Rectal smooth muscle tissue (tissue), 1 donor: ENCODE measurements at regions not wholly inside any gene's neighbourhood (a gene's known extent, or its start where the extent isn't known, plus 50 kb on each side); places are given as distances from the start of the nearest gene placed in this dataset.

Experiments
- H3K27ac ChIP-seq: one replicate; pipeline ENCODE4 v1.7.0; 2013; ENCODE audit warnings: low read depth, low read length, inconsistent platforms
- H3K27me3 ChIP-seq: one replicate; pipeline ENCODE4 v1.7.0; 2013; ENCODE audit warnings: low read length; ENCODE audit not compliant: control insufficient read depth, insufficient read depth
- H3K36me3 ChIP-seq: one replicate; pipeline ENCODE4 v1.7.0; 2013; ENCODE audit warnings: low read length; ENCODE audit not compliant: control insufficient read depth, insufficient read depth
- H3K4me1 ChIP-seq: one replicate; pipeline ENCODE4 v1.7.0; 2013; ENCODE audit warnings: low read length; ENCODE audit not compliant: control insufficient read depth, insufficient read depth
- H3K4me3 ChIP-seq: one replicate; pipeline ENCODE4 v1.7.0; 2013; ENCODE audit warnings: low read length
- H3K9ac ChIP-seq: one replicate; pipeline ENCODE4 v1.7.0; 2013; ENCODE audit warnings: low read length

GRCh38 chr1:80272495-80272894, 1266.0 kb upstream of the ADGRL4 start:
- Histone ChIP-seq H3K27me3 (no peaks in the 10 kb centered on the region), H3K36me3 (no peaks in the 10 kb centered on the region), H3K9ac (no peak overlapping the region), H3K4me1 (no peaks in the 10 kb centered on the region), H3K4me3 (no peak overlapping the region), H3K27ac (no peak overlapping the region)

- Histone ChIP-seq H3K4me1 (no peaks in the 10 kb centered on the region), H3K4me3 (no peak overlapping the region)
These were observed 1252.1 kb upstream of the ADGRL4 start for GRCh38 chr1:80258659-80259058.

DNA sequence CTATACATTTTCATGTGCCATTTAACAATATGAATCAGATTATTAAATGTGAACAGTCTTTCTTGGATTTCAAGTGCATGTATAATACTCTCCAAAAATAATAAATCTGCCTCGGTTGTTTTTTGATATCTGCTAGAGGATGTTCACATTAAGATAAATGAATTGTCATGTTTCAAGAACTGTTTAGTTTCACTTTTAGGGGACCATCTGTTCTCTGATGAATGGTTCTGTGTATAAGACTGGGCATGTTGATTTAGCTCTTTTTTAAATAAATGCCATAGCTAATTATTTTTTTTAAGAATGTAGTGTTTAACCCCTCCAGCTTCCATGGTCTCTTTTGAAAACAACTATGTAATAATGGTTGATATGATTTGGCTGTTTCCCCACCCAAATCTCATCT, 1245.1 kb upstream of the ADGRL4 start:
- Histone ChIP-seq H3K9ac (no peak overlapping the region), H3K27me3 (no peaks in the 10 kb centered on the region), H3K27ac (no peak overlapping the region), H3K36me3 (no peaks in the 10 kb centered on the region), H3K4me1 (no peaks in the 10 kb centered on the region), H3K4me3 (no peak overlapping the region)

More at GRCh38 chr1:80258659-80259058, 1252.1 kb upstream of the ADGRL4 start:
- Histone ChIP-seq H3K27ac (no peak overlapping the region), H3K27me3 (no peaks in the 10 kb centered on the region), H3K36me3 (no peaks in the 10 kb centered on the region), H3K9ac (no peak overlapping the region)

GRCh38 chr1:80251171-80251570, 1244.6 kb upstream of the ADGRL4 start:
- Histone ChIP-seq H3K27ac (no peak overlapping the region), H3K4me1 (no peaks in the 10 kb centered on the region), H3K9ac (no peak overlapping the region), H3K36me3 (no peaks in the 10 kb centered on the region), H3K4me3 (no peak overlapping the region), H3K27me3 (no peaks in the 10 kb centered on the region)

DNA sequence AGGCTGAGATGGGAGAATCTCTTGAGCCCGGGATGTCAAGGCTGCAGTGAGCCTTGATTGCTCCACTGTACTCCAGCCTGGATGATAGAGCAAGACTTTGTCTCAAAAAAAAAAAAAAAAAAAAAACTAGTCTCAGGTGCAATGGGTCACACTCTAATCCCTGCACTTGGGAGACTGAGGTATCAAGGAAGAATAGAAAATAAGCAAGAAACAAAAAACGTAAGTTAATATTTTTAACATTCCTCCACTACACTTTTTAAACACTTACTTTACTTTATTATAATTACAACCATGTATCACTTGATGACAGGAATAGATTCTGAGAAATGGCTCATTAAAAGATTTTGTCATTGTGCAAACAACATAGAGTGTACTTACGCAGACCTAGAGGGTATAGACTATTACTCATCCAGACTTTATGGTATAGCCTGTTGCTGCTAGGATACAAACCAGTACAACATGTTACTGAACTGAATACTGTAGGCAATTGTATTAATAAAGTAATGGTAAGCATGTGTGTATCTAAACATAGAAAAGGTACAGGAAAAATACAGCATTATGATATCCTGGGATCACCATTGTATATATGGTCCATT, 1244.1 kb upstream of the ADGRL4 start:
- no peak overlapping the region for H3K27ac ChIP-seq
- no peak overlapping the region for H3K9ac ChIP-seq
- H3K27me3 ChIP-seq: no peaks in the 10 kb centered on the region
- no peaks in the 10 kb centered on the region for H3K36me3 ChIP-seq
- H3K4me3 ChIP-seq: no peak overlapping the region
- H3K4me1 ChIP-seq: no peaks in the 10 kb centered on the region

DNA sequence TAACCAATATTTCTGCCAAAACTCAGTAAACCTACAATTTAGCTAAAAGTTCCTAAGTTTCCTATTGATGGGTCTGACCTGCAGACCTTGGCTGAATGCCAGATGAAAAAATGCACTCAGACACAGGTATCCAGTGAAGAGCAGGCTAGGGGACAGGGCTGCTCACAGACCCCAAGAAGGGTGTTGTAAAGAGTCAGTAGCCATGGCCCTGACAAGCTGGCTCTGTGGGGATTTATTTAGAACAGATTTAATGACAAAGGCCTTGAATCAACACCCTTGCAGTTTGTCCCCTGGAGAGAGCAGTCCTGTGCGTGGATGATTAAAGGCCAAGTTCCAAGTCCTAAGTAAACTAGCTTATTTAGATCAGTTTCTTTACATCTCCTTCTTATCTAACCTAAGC, 1243.2 kb upstream of the ADGRL4 start:
- Histone ChIP-seq H3K9ac (no peak overlapping the region), H3K27me3 (no peaks in the 10 kb centered on the region), H3K27ac (no peak overlapping the region), H3K4me3 (no peak overlapping the region), H3K36me3 (no peaks in the 10 kb centered on the region), H3K4me1 (no peaks in the 10 kb centered on the region)

DNA sequence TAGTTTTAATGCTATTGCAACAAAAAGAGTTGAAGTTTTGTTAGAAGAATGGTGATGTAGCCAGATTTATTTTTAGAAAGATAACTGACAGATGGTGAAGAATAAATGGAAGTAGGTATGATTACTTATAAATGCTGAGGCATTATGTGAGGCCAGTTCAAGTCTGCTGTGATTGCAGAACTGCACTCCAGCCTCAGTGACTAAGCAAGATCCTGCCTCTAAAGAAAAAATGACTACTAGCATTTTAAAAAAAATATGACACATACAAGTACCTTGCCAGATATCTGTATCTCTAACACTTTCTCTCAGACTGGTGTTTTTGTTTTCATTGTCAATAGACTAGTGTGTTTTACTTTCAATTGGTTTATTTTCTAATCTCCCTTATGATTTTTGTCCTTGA, 1242.4 kb upstream of the ADGRL4 start:
- H3K9ac ChIP-seq: no peak overlapping the region
- no peak overlapping the region for H3K27ac ChIP-seq
- no peaks in the 10 kb centered on the region for H3K4me1 ChIP-seq
- no peaks in the 10 kb centered on the region for H3K27me3 ChIP-seq
- H3K4me3 ChIP-seq: no peak overlapping the region
- H3K36me3 ChIP-seq: no peaks in the 10 kb centered on the region

GRCh38 chr1:80245813-80246212, 1239.3 kb upstream of the ADGRL4 start:
- H3K4me1 ChIP-seq: no peaks in the 10 kb centered on the region
- H3K36me3 ChIP-seq: no peaks in the 10 kb centered on the region
- H3K27me3 ChIP-seq: no peaks in the 10 kb centered on the region
- no peak overlapping the region for H3K4me3 ChIP-seq
- H3K9ac ChIP-seq: no peak overlapping the region
- no peak overlapping the region for H3K27ac ChIP-seq

DNA sequence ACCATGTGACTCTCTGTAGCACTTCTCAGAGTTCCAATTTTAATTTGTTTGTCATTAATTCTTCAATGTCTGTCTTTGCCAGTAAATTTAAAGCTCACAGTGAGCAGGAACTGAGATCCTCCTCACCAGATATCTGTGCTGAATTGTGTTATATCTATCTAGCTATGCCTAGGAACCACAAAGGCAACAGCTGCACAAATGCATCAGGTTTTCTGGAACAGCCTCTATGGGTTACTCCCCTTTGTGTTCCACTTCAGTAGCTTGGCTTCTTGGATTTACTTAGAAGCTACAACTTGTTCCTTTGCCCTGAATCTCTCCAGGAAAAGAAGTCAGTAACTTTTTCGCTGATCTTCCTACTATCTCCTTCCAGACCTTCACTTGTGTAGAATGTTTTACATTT, 1237.8 kb upstream of the ADGRL4 start:
- H3K4me3 ChIP-seq: no peak overlapping the region
- H3K27me3 ChIP-seq: no peaks in the 10 kb centered on the region
- H3K27ac ChIP-seq: no peak overlapping the region
- H3K9ac ChIP-seq: no peak overlapping the region
- H3K36me3 ChIP-seq: no peaks in the 10 kb centered on the region
- no peaks in the 10 kb centered on the region for H3K4me1 ChIP-seq

GRCh38 chr1:80241566-80241965, 1235.0 kb upstream of the ADGRL4 start:
- Histone ChIP-seq H3K27ac (no peak overlapping the region), H3K4me3 (no peak overlapping the region), H3K36me3 (no peaks in the 10 kb centered on the region), H3K27me3 (no peaks in the 10 kb centered on the region), H3K9ac (no peak overlapping the region), H3K4me1 (no peaks in the 10 kb centered on the region)

GRCh38 chr1:80225510-80225909, 1219.0 kb upstream of the ADGRL4 start:
- H3K27me3 ChIP-seq: no peaks in the 10 kb centered on the region
- H3K4me3 ChIP-seq: no peak overlapping the region
- H3K9ac ChIP-seq: no peak overlapping the region
- no peaks in the 10 kb centered on the region for H3K4me1 ChIP-seq
- no peaks in the 10 kb centered on the region for H3K36me3 ChIP-seq
- no peak overlapping the region for H3K27ac ChIP-seq

DNA sequence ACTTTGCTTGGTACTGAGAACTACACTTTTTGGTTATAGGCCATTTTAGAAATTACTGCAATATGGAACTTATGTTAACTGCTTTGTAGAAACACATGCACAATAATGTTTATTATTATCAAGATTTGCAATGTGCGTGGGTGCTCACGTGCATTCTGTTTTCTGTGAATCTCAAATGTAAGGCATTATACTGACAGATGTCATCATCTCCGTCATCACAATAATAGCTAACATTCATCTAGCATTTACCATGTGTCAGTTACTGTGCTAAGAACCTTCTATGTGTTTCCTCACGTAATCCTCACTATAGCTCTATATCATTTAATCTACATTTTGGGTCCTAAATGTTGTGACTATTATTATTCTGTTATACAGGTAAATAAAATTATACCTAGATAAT, 1214.8 kb upstream of the ADGRL4 start:
- Histone ChIP-seq H3K27ac (no peak overlapping the region), H3K36me3 (no peaks in the 10 kb centered on the region), H3K9ac (no peak overlapping the region), H3K27me3 (no peaks in the 10 kb centered on the region), H3K4me1 (no peaks in the 10 kb centered on the region), H3K4me3 (no peak overlapping the region)

GRCh38 chr1:80218112-80218511, 1211.6 kb upstream of the ADGRL4 start:
- Histone ChIP-seq H3K36me3 (no peaks in the 10 kb centered on the region), H3K9ac (no peak overlapping the region), H3K4me3 (no peak overlapping the region), H3K4me1 (no peaks in the 10 kb centered on the region), H3K27me3 (no peaks in the 10 kb centered on the region), H3K27ac (no peak overlapping the region)
